Upper lobe of left lung (tissue), 4 donors: ENCODE measurements at regions not wholly inside any gene's neighbourhood (a gene's known extent, or its start where the extent isn't known, plus 50 kb on each side); places are given as distances from the start of the nearest gene placed in this dataset.

Experiments used
- CTCF ChIP-seq, 6 experiments: fragments of 450-650 bp in 4 of 6; fragments of 200-600 bp in 2 of 6; sonication (generic) in 2 of 6; IDR thresholded peaks; one replicate each; pipeline ENCODE4 v1.5.1; 2016 to 2019; ENCODE audit warnings: antibody characterized with exemption in 6 of 6
- EP300 ChIP-seq, 4 donors: sonication (generic); formaldehyde crosslinking; IDR thresholded peaks; one replicate each; pipeline ENCODE4 v1.5.1; 2017; ENCODE audit warnings: antibody characterized with exemption in 4 of 4, control low read depth in 2 of 4
- POLR2A ChIP-seq, 4 donors: fragments of 450-650 bp; IDR thresholded peaks; one replicate each; pipeline ENCODE4 v1.5.1; 2016 to 2017; ENCODE audit warnings: antibody characterized with exemption in 4 of 4, mild to moderate bottlenecking in 2 of 4
- POLR2AphosphoS5 ChIP-seq, 2 donors: sonication (generic); formaldehyde crosslinking; IDR thresholded peaks; one replicate each; pipeline ENCODE4 v1.5.1; 2017; ENCODE audit warnings: antibody characterized with exemption in 2 of 2

GRCh38 chr1:187157115-187157514 is 328.4 kb downstream of the PLA2G4A start:
- TF ChIP-seq CTCF (IDR thresholded peaks at IDR 0.05) (no peak), POLR2AphosphoS5 (IDR thresholded peaks at IDR 0.05) (no peak), EP300 (IDR thresholded peaks at IDR 0.05) (no peak), POLR2A (IDR thresholded peaks at IDR 0.05) (no peak)
